T-helper 2 cell (primary cell): ENCODE measurements at regions not wholly inside any gene's neighbourhood (a gene's known extent, or its start where the extent isn't known, plus 50 kb on each side); places are given as distances from the start of the nearest gene placed in this dataset.
"Not testable (repeated sequence)": the region's sequence is repeated elsewhere in the genome, so short reads cannot be mapped to it uniquely, and the experiment has no call there.

ENCODE experiments used
- DNase-seq, 5 experiments: peaks; one replicate each; pipeline versions ENCODE4 v3.0.0 to v3.0.0-alpha.2; 2012 to 2022

- no peak for DNase-seq
Observed at GRCh38 chrX:42290608-42291007, 367.3 kb upstream of the CASK start.

- DNase-seq, result no peak
Observed at GRCh38 chrX:42289492-42290385, 366.4 kb upstream of the CASK start.

- DNase-seq, result not testable (repeated sequence)
Observed at GRCh38 chrX:42285681-42286080, 362.3 kb upstream of the CASK start.

GRCh38 chrX:42276982-42277690 is 353.8 kb upstream of the CASK start:
- DNase-seq, result no peak

GRCh38 chrX:42274151-42274550 is 350.8 kb upstream of the CASK start:
- no peak for DNase-seq

GRCh38 chrX:42273387-42273786 is 350.0 kb upstream of the CASK start:
- no peak for DNase-seq

GRCh38 chrX:42269186-42269585 is 345.8 kb upstream of the CASK start:
- no peak for DNase-seq

- DNase-seq, result no peak
Observed at GRCh38 chrX:42260854-42261253, 337.5 kb upstream of the CASK start.

- DNase-seq, result no peak
Observed at GRCh38 chrX:42248226-42248625, 324.9 kb upstream of the CASK start.

- no peak for DNase-seq
Observed at GRCh38 chrX:42247241-42247640, 323.9 kb upstream of the CASK start.

- no peak for DNase-seq
Observed at GRCh38 chrX:42246814-42247213, 323.5 kb upstream of the CASK start.

- no peak for DNase-seq
Observed at GRCh38 chrX:42242004-42242403, 318.6 kb upstream of the CASK start.

- DNase-seq, result no peak
Observed at GRCh38 chrX:42241421-42241820, 318.1 kb upstream of the CASK start.

GRCh38 chrX:42237956-42238355 is 314.6 kb upstream of the CASK start:
- DNase-seq, result no peak

- no peak for DNase-seq
Observed at GRCh38 chrX:42229533-42229932, 306.2 kb upstream of the CASK start.

GRCh38 chrX:42220666-42221065 is 297.3 kb upstream of the CASK start:
- DNase-seq, result no peak

- DNase-seq, result no peak
Observed at GRCh38 chrX:42220083-42220482, 296.7 kb upstream of the CASK start.

GRCh38 chrX:42219231-42219630 is 295.9 kb upstream of the CASK start:
- no peak for DNase-seq

- no peak for DNase-seq
Observed at GRCh38 chrX:42195506-42195905, 272.2 kb upstream of the CASK start.

- DNase-seq, result no peak
Observed at GRCh38 chrX:42189576-42189975, 266.2 kb upstream of the CASK start.

GRCh38 chrX:42188730-42189129 is 265.4 kb upstream of the CASK start:
- DNase-seq, result no peak

GRCh38 chrX:42176789-42177188 is 253.4 kb upstream of the CASK start:
- no peak for DNase-seq

GRCh38 chrX:42175843-42176242 is 252.5 kb upstream of the CASK start:
- DNase-seq, result no peak

GRCh38 chrX:42157923-42158322 is 234.6 kb upstream of the CASK start:
- DNase-seq, result peak in 1 of 5 experiments; percentile 15
